ENCODE measurements at regions not wholly inside any gene's neighbourhood (a gene's known extent, or its start where the extent isn't known, plus 50 kb on each side); places are given as distances from the start of the nearest gene placed in this dataset.
"Not testable (repeated sequence)": the region's sequence is repeated elsewhere in the genome, so short reads cannot be mapped to it uniquely, and the experiment has no call there.

- DNase-seq: no peak
Measured at GRCh38 chr7:4527988-4528636, 154.0 kb upstream of the FOXK1 start.

DNA sequence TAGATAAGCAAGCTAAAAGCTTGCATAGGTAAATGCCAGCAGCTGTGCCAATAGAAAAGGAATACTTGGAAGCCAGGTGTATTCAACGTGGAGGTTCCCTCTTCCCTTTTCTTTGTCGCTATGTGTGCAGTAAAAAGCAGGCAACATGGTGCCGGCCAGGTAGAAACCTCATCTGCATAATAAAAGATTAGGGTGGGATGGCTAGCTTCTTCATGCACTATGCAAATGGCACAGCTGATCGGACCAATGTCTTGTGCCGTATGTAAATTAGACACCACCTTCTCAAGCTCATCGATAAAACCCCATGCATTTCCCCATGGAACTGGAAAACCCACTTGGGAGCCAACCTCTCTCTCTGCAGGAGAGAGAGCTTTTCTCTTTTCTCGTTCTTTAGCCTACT is 150.9 kb upstream of the FOXK1 start:
- DNase-seq: no peak

- DNase-seq: not testable (repeated sequence)
Measured at GRCh38 chr7:4533339-4533738, 148.8 kb upstream of the FOXK1 start.

GRCh38 chr7:4549681-4550080 is 132.4 kb upstream of the FOXK1 start:
- DNase-seq: no peak

- no peak for DNase-seq
Measured at GRCh38 chr7:4550117-4550516, 132.0 kb upstream of the FOXK1 start.

DNA sequence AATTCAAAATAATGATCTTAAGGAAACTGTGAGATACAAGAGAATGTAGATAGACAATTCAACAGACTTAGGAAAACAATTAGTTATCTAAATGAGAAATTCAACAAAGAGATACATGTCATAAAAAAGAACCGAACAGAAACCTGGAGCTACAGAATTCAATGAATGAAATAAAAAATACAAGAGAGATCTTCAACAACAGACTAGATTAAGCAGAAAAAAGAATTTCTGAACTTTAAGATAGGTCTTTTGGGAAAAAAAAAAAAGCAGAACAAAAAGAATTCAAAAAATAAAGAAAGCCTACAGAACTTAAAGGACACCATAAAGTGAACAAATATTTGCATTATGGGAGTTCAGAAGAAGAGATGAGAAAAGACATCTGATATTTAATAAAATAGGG is 129.1 kb upstream of the FOXK1 start:
- no peak for DNase-seq

DNA sequence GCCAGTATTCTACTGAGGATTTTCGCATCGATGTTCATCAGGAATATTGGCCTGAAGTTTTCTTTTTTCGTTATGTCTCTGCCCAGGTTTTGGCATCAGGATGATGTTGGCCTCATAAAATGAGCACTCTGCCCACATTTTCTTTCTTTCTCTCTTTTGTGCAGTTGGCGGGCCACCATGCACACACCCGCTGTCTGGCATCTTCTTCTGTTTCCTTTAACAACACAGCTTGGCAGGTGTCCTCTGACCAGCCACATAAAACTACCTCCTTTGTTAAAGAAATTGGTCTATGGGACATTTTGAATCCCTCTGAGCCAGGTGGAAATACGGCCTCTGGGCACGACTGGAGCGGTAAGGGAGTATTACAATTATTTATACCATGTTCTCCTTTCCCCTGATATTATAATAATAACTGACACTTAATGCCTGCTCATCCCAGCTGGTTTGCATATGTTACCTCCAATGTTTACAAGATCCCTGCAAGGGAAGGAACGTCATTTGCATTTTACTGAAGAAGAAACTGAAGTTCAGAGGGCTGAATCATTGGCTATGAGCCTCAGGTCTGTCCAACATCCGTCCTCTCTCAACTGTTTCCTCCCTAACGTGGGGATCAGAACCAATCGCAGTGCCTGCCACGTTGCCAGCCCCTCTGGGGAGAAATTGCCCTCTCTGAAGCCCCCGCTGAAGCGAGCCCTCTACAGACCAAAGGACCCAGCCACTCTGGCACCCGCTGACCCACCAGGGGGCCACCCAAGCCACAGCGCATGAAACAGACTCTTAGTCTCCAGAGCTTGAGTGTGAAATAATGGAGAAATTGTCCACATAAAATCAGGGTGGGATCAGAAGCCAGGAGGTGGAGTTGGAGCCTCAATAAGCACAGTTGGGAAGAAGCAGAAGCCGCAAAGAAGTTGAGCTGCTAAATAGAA is 125.0 kb upstream of the FOXK1 start:
- DNase-seq: no peak

- no peak for DNase-seq
Measured at GRCh38 chr7:4561795-4562194, 120.3 kb upstream of the FOXK1 start.

DNA sequence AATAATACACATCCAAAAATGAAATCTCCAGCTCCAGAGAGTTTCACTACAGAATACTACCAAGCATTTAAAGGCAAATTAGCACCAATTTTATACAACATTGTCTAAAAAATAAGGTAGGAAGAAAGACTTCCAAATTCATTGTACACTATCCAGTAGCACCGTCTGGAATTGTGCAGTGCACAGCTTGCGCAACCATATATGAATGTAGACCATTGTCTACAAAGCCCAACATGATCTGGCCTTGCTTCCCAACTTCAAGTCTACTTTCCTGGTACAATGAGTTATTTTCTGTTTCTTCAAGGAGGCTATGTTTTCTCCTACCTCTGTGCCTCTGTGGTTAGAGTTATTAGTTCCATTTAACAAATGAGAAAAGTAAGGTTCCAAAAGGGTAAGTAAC is 115.4 kb upstream of the FOXK1 start:
- no peak for DNase-seq

GRCh38 chr7:4574851-4575250 is 107.2 kb upstream of the FOXK1 start:
- DNase-seq: no peak

GRCh38 chr7:4575254-4575653 is 106.8 kb upstream of the FOXK1 start:
- no peak for DNase-seq

GRCh38 chr7:4602905-4603842 is 78.9 kb upstream of the FOXK1 start:
- no peak for DNase-seq

DNA sequence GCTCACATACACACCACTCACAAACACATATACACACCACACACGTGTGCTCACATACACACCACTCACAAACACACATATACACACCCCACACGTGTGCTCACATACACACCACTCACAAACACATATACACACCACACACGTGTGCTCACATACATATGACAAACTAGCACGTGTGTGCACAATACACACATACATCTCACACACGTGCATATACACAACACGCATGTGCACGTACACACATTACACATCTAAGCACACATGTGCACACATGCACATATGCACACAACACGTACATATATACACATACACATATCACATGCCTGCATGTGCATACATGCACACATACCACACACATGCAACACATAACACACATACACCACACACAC is 78.3 kb upstream of the FOXK1 start:
- DNase-seq: no peak

DNA sequence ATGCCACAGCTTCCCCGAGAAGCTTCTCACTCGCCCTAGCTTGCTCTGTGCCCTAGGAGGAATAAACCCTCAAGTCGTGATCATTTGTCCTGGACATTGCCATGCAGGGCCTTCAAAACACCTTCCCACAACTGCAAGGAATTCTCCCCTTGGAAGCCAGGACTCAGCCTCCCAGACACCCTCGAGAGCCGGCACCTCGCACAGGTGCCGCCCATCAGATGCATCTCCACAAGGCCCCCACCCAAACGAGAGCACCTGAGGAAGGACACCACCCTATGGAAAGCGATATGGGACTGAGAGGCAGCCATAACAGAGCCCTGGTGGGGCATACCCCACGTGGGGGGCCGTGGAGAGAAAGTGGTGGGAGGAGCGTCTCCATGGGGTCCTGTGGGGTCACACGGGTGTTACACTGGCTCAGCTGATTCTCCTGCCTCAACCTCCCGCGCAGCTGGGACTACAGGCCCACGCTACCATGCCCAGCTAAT is 77.6 kb upstream of the FOXK1 start:
- no peak for DNase-seq

GRCh38 chr7:4606797-4607196 is 75.3 kb upstream of the FOXK1 start:
- no peak for DNase-seq

DNA sequence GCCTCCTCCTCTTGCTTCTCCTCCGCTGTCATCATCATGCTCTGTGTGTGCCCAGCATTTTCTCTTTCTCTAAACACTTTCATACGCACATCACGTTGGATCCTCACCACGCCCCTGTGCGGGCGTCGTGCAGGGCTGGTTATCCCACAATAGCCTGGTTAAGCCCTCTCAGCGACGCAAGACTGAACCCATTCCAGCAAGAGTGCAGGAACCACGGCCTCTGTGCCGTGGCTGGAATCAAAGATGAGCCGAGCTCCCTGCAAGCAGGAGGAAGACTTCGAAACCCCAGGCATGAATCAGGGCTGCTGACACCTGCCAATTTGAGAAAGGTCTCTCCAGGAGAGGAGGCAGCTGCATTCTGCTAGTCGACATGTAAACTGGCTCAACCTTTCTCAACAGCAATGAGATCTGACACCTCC is 74.8 kb upstream of the FOXK1 start:
- no peak for DNase-seq

DNA sequence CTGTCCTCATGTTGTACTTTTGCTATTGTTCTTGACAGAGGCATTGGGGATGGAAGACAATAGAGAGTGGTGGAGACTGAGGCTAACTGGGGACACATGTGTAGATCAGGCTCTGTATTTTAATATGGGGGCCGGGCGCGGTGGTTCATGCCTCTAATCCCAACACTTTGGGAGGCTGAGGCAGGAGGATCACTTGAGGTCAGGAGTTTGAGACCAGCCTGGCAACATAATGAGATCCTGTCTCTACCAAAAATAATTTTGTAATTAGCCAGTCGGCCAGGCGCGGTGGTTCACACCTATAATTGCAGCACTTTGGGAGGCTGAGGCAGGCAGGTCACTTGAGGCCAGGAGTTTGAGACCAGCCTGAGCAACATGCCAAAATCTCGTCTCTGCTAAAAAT is 72.5 kb upstream of the FOXK1 start:
- not testable (repeated sequence) for DNase-seq

DNA sequence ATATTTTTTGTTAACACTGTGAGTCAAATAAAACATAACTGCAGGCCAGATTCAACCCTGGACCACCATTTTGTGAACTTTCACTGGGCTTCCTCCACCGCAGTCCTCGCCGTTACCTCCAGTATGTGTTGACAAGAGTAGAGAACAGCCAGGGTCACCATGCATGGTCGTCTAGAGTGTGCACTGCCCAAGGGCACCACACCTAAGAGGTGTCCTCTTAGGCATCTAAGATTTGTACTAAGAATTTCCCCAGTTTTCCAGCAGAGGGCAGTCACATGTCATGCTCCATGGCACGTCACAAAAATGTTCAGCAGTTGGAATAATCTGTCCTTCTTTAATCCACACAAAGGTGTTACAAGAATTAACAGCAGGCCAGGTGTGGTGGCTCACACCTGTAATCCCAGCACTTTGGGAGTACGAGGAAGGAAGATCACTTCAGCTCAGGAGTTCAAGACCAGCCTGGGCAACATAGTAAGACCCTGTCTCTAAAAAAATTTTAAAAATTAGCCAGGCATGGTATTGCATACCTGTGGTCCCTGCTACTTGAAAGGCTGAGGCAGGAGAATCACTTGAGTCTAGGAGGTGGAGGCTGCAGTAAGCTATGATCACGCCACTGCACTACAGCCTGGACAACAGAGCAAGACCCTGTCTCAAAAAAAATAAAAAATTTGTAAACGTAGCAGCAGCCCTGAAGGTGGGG is 71.2 kb upstream of the FOXK1 start:
- peak; percentile 51 for DNase-seq

DNA sequence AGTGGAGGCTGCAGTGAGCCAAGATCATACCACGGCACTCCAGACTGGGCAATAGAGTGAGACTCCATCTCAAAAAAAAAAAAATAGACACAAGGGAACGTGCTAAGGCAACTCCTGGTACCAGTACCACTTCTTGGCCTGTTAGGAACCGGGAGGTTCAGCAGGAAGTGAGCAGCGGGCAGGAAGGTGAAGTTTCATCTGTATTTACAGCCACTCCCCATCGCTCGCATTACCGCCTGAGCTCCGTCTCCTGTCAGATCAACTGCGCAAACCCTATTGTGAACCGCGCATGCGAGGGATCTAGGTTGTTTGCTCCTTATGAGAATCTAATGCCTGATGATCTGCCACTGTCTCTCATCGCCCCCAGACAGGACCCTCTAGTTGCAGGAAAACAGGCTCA is 69.9 kb upstream of the FOXK1 start:
- DNase-seq: no peak

GRCh38 chr7:4612939-4613841 is 68.9 kb upstream of the FOXK1 start:
- peak; percentile 42 for DNase-seq

GRCh38 chr7:4613846-4614548 is 68.1 kb upstream of the FOXK1 start:
- DNase-seq: no peak

All from MV-4-11 (cell line).